ENCODE measurements at regions not wholly inside any gene's neighbourhood (a gene's known extent, or its start where the extent isn't known, plus 50 kb on each side); places are given as distances from the start of the nearest gene placed in this dataset.
A peak's percentile ranks its signal among the peaks of the same experiment; 100 is the strongest.

DNA sequence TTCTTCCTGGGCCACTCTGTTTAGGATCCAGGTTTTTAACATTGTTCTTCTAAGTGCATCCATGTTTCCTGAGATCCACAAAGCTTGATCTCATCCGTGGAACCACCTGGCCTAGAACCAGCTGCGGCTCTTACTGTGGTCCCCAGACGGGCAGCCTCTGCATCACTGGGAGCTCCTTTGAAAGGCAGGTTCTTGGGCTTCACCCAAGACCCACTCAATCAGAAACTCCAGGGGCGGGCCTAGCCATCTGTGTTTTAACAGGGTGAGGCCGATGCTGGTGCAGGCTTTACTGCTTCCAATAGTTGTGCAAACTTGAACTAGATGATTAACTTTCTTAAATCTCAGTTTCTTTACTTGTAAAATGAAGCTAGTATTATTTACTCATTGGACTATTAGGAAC is 605.7 kb downstream of the FGF9 start:
- no peak for DNase-seq (ENCODE audit: low read depth in 1 of 2, low spot score in 2 of 2)
- H3K4me1 ChIP-seq (replicated peaks): no peaks in the 10 kb centered on the region
- no peak overlapping the region for H3K4me3 ChIP-seq
- H3K9me3 ChIP-seq (replicated peaks): no peaks in the 10 kb centered on the region
- H3K27ac ChIP-seq: no peak overlapping the region
- no peaks in the 10 kb centered on the region for H3K36me3 ChIP-seq
- H3K27me3 ChIP-seq (replicated peaks): no peaks in the 10 kb centered on the region

- Histone ChIP-seq H3K27me3 (replicated peaks) (no peaks in the 10 kb centered on the region), H3K27ac (no peak overlapping the region), H3K4me3 (no peak overlapping the region), H3K9me3 (replicated peaks) (no peaks in the 10 kb centered on the region), H3K36me3 (no peaks in the 10 kb centered on the region), H3K4me1 (replicated peaks) (no peaks in the 10 kb centered on the region)
- peak in 1 of 2 experiments; percentile 21 for DNase-seq (ENCODE audit: low read depth in 1 of 2, low spot score in 2 of 2)
Observed at GRCh38 chr13:22278336-22278929, 607.6 kb downstream of the FGF9 start.

GRCh38 chr13:22285867-22286266 is 615.0 kb downstream of the FGF9 start:
- Histone ChIP-seq H3K27me3 (replicated peaks) (no peaks in the 10 kb centered on the region), H3K36me3 (no peaks in the 10 kb centered on the region), H3K27ac (no peak overlapping the region), H3K4me1 (replicated peaks) (no peaks in the 10 kb centered on the region), H3K4me3 (no peak overlapping the region), H3K9me3 (replicated peaks) (no peaks in the 10 kb centered on the region)
- DNase-seq (ENCODE audit: low read depth in 1 of 2, low spot score in 2 of 2): no peak

GRCh38 chr13:22286338-22286737 is 615.5 kb downstream of the FGF9 start:
- Histone ChIP-seq H3K36me3 (no peaks in the 10 kb centered on the region), H3K27ac (no peak overlapping the region), H3K9me3 (replicated peaks) (no peaks in the 10 kb centered on the region), H3K27me3 (replicated peaks) (no peaks in the 10 kb centered on the region), H3K4me1 (replicated peaks) (no peaks in the 10 kb centered on the region), H3K4me3 (no peak overlapping the region)
- no peak for DNase-seq (ENCODE audit: low read depth in 1 of 2, low spot score in 2 of 2)

DNA sequence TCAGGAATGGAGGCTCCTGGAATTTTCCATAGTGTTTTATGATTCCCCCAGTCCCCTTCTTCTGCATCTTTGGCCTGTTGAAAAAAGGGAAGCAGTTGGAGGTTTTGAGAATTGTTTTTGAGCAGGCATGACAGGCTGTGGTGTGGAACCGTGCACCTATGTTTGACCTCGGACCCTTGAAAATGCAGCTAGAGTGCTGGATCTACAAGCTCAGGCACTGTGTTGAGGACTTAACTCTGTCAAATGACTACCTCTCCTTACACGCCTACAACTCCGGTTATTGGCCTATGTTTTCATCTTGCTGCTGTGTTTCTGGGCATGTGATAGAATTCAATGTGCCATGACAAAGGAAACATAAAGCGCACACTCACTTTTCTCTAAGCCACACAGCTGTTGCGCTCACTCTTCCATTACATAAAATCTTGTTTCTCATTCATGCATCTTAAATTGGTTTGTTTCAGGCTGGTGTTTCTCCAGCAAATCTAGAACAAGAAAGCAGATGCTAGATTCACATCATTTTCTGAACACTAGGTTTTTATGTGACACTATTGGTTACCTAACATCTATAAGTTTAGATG is 616.6 kb downstream of the FGF9 start:
- H3K36me3 ChIP-seq: no peaks in the 10 kb centered on the region

GRCh38 chr13:22288496-22288895 is 617.6 kb downstream of the FGF9 start:
- Histone ChIP-seq H3K36me3 (no peaks in the 10 kb centered on the region), H3K4me1 (replicated peaks) (no peaks in the 10 kb centered on the region), H3K27me3 (replicated peaks) (no peaks in the 10 kb centered on the region), H3K9me3 (replicated peaks) (no peaks in the 10 kb centered on the region), H3K4me3 (no peak overlapping the region), H3K27ac (no peak overlapping the region)
- DNase-seq (ENCODE audit: low read depth in 1 of 2, low spot score in 2 of 2): no peak

More for the DNA sequence above, 616.6 kb downstream of the FGF9 start:
- H3K27me3 ChIP-seq (replicated peaks): no peaks in the 10 kb centered on the region
- H3K27ac ChIP-seq: no peak overlapping the region
- H3K4me3 ChIP-seq: no peak overlapping the region
- H3K4me1 ChIP-seq (replicated peaks): no peaks in the 10 kb centered on the region
- no peaks in the 10 kb centered on the region for H3K9me3 ChIP-seq (replicated peaks)
- DNase-seq (ENCODE audit: low read depth in 1 of 2, low spot score in 2 of 2): no peak

DNA sequence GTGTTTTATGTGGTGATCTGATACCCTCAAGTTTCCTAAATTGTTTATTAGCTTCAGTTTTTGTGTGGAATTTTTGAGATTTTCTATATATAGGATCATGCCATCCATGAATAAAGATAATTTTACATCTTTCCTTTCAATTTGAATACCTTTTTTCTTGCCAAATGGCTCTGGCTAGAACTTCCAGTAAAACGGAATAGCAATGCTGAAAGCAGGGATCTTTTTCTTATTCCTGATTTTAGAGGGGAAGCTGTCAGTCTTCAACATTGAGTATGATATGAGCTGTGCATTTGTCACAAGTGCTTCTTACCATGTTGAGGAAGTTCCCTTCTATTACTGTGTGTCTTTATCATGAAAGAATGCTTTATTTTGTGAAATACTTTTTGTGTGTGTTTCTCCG is 618.8 kb downstream of the FGF9 start:
- Histone ChIP-seq H3K4me3 (no peak overlapping the region), H3K9me3 (replicated peaks) (no peaks in the 10 kb centered on the region), H3K36me3 (no peaks in the 10 kb centered on the region), H3K27ac (no peak overlapping the region), H3K4me1 (replicated peaks) (no peaks in the 10 kb centered on the region), H3K27me3 (replicated peaks) (no peaks in the 10 kb centered on the region)
- DNase-seq (ENCODE audit: low read depth in 1 of 2, low spot score in 2 of 2): no peak

- Histone ChIP-seq H3K27me3 (replicated peaks) (no peaks in the 10 kb centered on the region), H3K4me3 (no peak overlapping the region), H3K4me1 (replicated peaks) (no peaks in the 10 kb centered on the region), H3K27ac (no peak overlapping the region), H3K9me3 (replicated peaks) (no peaks in the 10 kb centered on the region), H3K36me3 (no peaks in the 10 kb centered on the region)
- no peak for DNase-seq (ENCODE audit: low read depth in 1 of 2, low spot score in 2 of 2)
Observed at GRCh38 chr13:22298530-22298929, 627.7 kb downstream of the FGF9 start.

DNA sequence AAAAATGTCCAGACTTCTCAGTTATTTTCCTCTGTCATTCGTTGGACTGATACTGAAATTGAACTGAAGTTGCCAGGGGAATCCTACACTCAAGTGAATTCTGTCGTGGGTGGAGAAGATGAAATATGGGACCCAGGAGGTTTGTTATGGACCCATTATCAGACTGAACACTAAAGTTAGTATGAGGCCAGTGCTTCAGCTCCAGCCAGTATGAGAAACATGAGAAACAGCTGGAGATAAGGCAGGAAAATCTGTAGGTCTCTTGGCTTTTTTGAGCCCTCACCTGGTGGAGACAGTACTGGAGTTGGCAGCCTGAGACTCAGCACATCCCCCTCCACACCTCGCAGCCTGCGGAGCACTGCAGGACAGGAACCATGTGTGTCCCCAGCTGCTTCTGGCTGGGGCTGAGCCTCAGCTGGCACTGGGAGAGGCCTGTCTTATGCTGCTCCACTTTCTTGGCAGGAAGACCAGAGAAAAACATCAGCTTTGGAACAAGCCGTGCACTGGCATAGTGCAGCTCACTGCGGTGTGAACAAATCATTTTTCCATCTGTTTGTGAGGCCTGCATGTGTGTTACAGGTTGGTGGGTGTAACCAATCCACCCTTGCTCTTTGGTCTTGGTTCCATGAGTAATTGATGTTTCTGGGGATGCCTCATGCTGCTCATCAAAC is 641.0 kb downstream of the FGF9 start:
- Histone ChIP-seq H3K36me3 (no peaks in the 10 kb centered on the region), H3K27me3 (replicated peaks) (no peaks in the 10 kb centered on the region), H3K9me3 (replicated peaks) (no peaks in the 10 kb centered on the region), H3K4me1 (replicated peaks) (no peaks in the 10 kb centered on the region), H3K4me3 (no peak overlapping the region), H3K27ac (no peak overlapping the region)
- no peak for DNase-seq (ENCODE audit: low read depth in 1 of 2, low spot score in 2 of 2)

DNA sequence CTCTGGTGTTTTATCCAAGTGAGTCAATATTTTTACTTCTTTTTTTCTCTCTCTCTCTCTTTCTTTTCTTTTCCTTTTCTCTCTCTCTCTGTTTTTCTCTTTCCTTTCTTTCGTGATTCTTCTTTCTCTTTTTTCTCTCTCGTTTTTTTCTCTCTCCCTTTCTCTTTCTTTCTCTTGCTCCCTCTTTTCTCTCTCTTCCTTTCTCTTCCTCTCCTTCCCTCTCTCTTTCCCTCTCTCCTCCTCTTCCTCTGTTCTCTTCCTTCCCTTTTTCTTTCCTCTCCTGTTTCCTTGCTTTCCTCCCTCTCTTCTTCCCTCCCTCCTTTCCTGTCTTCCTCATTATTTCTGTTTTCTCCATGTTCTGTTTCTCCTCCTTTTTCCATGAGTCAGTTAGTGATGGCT is 641.5 kb downstream of the FGF9 start:
- DNase-seq (ENCODE audit: low read depth in 1 of 2, low spot score in 2 of 2): no peak
- Histone ChIP-seq H3K36me3 (no peaks in the 10 kb centered on the region), H3K27me3 (replicated peaks) (no peaks in the 10 kb centered on the region), H3K4me3 (no peak overlapping the region), H3K27ac (no peak overlapping the region), H3K4me1 (replicated peaks) (no peaks in the 10 kb centered on the region), H3K9me3 (replicated peaks) (no peaks in the 10 kb centered on the region)

- H3K4me3 ChIP-seq: no peak overlapping the region
- no peaks in the 10 kb centered on the region for H3K36me3 ChIP-seq
- no peak overlapping the region for H3K27ac ChIP-seq
- DNase-seq (ENCODE audit: low read depth in 1 of 2, low spot score in 2 of 2): no peak
- H3K4me1 ChIP-seq (replicated peaks): no peaks in the 10 kb centered on the region
- H3K27me3 ChIP-seq (replicated peaks): no peaks in the 10 kb centered on the region
- no peaks in the 10 kb centered on the region for H3K9me3 ChIP-seq (replicated peaks)
Observed at GRCh38 chr13:22316494-22317025, 645.7 kb downstream of the FGF9 start.

DNA sequence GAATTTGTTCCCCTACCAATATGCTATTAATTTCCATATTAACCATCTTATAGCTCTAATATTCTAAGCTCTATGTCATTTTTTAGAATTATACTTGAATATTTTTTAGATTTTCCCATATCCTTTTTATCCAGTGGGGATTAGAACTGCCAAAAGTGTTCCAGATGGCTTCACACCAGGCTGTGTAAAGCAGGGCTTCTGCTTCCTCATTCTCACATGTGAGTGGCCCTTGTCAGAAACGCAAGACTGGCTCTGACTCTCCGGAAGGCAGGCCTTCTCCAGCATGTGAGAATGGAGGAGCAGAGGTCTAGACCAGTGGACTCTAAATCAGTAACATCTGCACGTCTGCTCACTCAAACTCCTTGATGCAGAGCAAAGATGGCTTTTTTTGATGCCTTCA is 650.1 kb downstream of the FGF9 start:
- H3K4me1 ChIP-seq (replicated peaks): no peaks in the 10 kb centered on the region
- no peak overlapping the region for H3K27ac ChIP-seq
- H3K9me3 ChIP-seq (replicated peaks): no peaks in the 10 kb centered on the region
- no peaks in the 10 kb centered on the region for H3K36me3 ChIP-seq
- no peak for DNase-seq (ENCODE audit: low read depth in 1 of 2, low spot score in 2 of 2)
- H3K4me3 ChIP-seq: no peak overlapping the region
- no peaks in the 10 kb centered on the region for H3K27me3 ChIP-seq (replicated peaks)

GRCh38 chr13:22325761-22326160 is 654.9 kb downstream of the FGF9 start:
- no peaks in the 10 kb centered on the region for H3K36me3 ChIP-seq
- H3K9me3 ChIP-seq (replicated peaks): no peaks in the 10 kb centered on the region
- no peak for DNase-seq (ENCODE audit: low read depth in 1 of 2, low spot score in 2 of 2)
- no peaks in the 10 kb centered on the region for H3K4me1 ChIP-seq (replicated peaks)
- H3K4me3 ChIP-seq: no peak overlapping the region
- H3K27me3 ChIP-seq (replicated peaks): no peaks in the 10 kb centered on the region
- no peak overlapping the region for H3K27ac ChIP-seq

DNA sequence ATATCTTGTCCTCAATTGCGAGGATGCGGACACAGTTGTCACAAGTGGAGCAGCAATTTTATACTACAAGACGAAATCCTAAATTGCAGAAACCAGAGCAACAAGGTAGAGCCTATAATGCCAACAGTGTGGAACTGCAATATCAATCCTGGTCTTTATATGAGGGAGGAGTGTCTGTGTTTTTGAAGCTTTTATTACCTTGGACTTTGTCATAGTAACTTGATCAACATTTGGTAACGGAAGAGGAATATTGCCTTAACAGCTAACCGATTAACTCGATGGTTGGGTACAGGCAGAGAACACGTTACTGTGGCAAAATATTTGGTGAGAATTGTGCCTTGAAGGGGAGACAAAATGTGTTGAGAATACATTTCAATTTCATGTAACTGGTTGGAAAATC is 661.5 kb downstream of the FGF9 start:
- Histone ChIP-seq H3K4me1 (replicated peaks) (no peaks in the 10 kb centered on the region), H3K9me3 (replicated peaks) (no peaks in the 10 kb centered on the region), H3K36me3 (no peaks in the 10 kb centered on the region), H3K27ac (no peak overlapping the region), H3K27me3 (replicated peaks) (no peaks in the 10 kb centered on the region), H3K4me3 (no peak overlapping the region)
- no peak for DNase-seq (ENCODE audit: low read depth in 1 of 2, low spot score in 2 of 2)
